ENCODE measurements at regions not wholly inside any gene's neighbourhood (a gene's known extent, or its start where the extent isn't known, plus 50 kb on each side); places are given as distances from the start of the nearest gene placed in this dataset.

DNA sequence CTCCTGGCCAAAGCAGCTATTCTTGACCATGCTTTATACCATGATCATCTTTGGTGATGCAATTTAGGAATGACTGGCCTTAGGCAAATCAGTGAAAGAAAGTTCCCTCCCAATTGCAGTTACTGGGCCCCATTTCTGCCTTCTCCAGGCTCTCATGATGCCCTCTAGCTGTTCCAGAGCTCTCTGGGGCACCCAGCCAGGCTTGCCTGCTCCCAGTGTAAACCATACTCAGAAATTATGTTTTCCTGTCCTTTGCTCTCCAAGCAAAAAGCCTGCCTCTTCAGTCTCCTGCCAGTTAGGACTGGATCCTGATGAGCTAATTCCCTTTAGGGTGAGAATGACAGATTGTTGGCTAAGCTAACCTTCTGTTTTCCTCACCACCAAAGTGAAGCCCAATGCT lies 85.3 kb upstream of the RBPJ start:
- TF ChIP-seq ZFP30 (CRISPR knock-in tag; IDR thresholded peaks at IDR 0.05) (no peak), CSRNP3 (CRISPR knock-in tag; IDR thresholded peaks at IDR 0.05) (no peak)
- ATAC-seq = peak; percentile 60

DNA sequence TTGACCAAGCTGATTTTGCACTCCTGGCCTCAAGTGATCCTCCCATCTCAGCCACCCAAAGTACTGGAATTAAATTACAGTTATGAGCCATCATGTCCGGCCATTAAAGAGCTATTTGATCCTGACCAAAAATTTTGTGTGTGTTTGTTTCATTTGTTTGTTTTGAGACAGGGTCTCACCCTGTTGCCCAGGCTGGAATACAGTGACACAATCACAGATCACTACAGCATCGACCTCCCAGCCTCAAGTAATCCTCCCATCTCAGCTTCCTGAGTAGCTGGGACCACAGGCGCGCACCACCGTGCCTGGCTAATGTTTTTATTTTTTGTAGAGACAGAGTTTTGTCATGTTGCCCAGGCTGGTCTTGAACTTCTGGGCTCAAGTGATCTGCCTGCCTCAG lies 82.9 kb upstream of the RBPJ start:
- no peak for ATAC-seq
- TF ChIP-seq TSHZ2 (CRISPR knock-in tag; IDR thresholded peaks at IDR 0.05) (no peak), ISL1 (CRISPR knock-in tag; IDR thresholded peaks at IDR 0.05) (no peak), TCF4 (CRISPR knock-in tag; IDR thresholded peaks at IDR 0.05; ENCODE audit: borderline replicate concordance) (no peak), ARNTL (CRISPR knock-in tag; IDR thresholded peaks at IDR 0.05; ENCODE audit: borderline replicate concordance, low read depth) (no peak)

- ATAC-seq = peak; percentile 9; the same call in 2 of the 3 replicates
- no peak for TF ChIP-seq TCF4 (CRISPR knock-in tag; IDR thresholded peaks at IDR 0.05; ENCODE audit: borderline replicate concordance)
- no peak for TF ChIP-seq ESRRG (CRISPR knock-in tag; IDR thresholded peaks at IDR 0.05)
- no peak for TF ChIP-seq PPARA (CRISPR knock-in tag; IDR thresholded peaks at IDR 0.05; ENCODE audit: borderline replicate concordance)
- no peak for TF ChIP-seq TSHZ2 (CRISPR knock-in tag; IDR thresholded peaks at IDR 0.05)
- TF ChIP-seq ZC3H10 (CRISPR knock-in tag; IDR thresholded peaks at IDR 0.05) = no peak
- no peak for TF ChIP-seq OSR1 (CRISPR knock-in tag; IDR thresholded peaks at IDR 0.05)
- TF ChIP-seq CSRNP3 (CRISPR knock-in tag; IDR thresholded peaks at IDR 0.05) = no peak
- TF ChIP-seq ZNF8 (CRISPR knock-in tag; IDR thresholded peaks at IDR 0.05) = no peak
- TF ChIP-seq ZNF565 (CRISPR knock-in tag; conservative IDR thresholded peaks at IDR 0.05; ENCODE audit: low read depth) = no peak
- no peak for TF ChIP-seq ZFP30 (CRISPR knock-in tag; IDR thresholded peaks at IDR 0.05)
- TF ChIP-seq CREB5 (CRISPR knock-in tag; IDR thresholded peaks at IDR 0.05; ENCODE audit: low read depth) = no peak
- no peak for TF ChIP-seq ARNTL (CRISPR knock-in tag; IDR thresholded peaks at IDR 0.05; ENCODE audit: borderline replicate concordance, low read depth)
- TF ChIP-seq, protein P1, sequence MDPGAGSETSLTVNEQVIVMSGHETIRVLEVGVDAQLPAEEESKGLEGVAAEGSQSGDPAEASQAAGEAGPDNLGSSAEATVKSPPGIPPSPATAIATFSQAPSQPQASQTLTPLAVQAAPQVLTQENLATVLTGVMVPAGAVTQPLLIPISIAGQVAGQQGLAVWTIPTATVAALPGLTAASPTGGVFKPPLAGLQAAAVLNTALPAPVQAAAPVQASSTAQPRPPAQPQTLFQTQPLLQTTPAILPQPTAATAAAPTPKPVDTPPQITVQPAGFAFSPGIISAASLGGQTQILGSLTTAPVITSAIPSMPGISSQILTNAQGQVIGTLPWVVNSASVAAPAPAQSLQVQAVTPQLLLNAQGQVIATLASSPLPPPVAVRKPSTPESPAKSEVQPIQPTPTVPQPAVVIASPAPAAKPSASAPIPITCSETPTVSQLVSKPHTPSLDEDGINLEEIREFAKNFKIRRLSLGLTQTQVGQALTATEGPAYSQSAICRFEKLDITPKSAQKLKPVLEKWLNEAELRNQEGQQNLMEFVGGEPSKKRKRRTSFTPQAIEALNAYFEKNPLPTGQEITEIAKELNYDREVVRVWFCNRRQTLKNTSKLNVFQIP (CRISPR knock-in tag; IDR thresholded peaks at IDR 0.05; ENCODE audit: borderline replicate concordance, low read depth) = no peak
- no peak for TF ChIP-seq TOX (CRISPR knock-in tag; IDR thresholded peaks at IDR 0.05; ENCODE audit: borderline replicate concordance)
- no peak for TF ChIP-seq GLIS3 (CRISPR knock-in tag; IDR thresholded peaks at IDR 0.05)
Measured at GRCh38 chr4:26238426-26238777, 82.4 kb upstream of the RBPJ start.
